Spinal cord (tissue), 9 donors: ENCODE measurements at regions not wholly inside any gene's neighbourhood (a gene's known extent, or its start where the extent isn't known, plus 50 kb on each side); places are given as distances from the start of the nearest gene placed in this dataset.

Experiments used
- DNase-seq, 6 donors: peaks; one replicate each; pipeline versions ENCODE4 v3.0.0 to v3.0.0-alpha.2; 2013 to 2015; ENCODE audit warnings: low spot score in 6 of 6, low read depth in 4 of 6
- H3K27ac ChIP-seq: one replicate; pipeline ENCODE4 v1.5.1; 2013; ENCODE audit warnings: low read depth, low read length, control low read depth
- H3K27me3 ChIP-seq: one replicate; pipeline ENCODE4 v1.6.1; 2013; ENCODE audit warnings: low read length; ENCODE audit not compliant: control insufficient read depth, insufficient read depth
- H3K36me3 ChIP-seq: one replicate; pipeline ENCODE4 v1.6.1; 2013; ENCODE audit warnings: low read length; ENCODE audit not compliant: control insufficient read depth, insufficient read depth
- H3K4me1 ChIP-seq: one replicate; pipeline ENCODE4 v1.6.1; 2013; ENCODE audit warnings: low read length; ENCODE audit not compliant: control insufficient read depth, insufficient read depth
- H3K4me3 ChIP-seq: one replicate; pipeline ENCODE4 v1.5.1; 2013; ENCODE audit warnings: low read depth, low read length, control low read depth
- H3K9me3 ChIP-seq: one replicate; pipeline ENCODE4 v1.6.1; 2013; ENCODE audit warnings: low read length; ENCODE audit not compliant: control insufficient read depth, insufficient read depth
- WGBS: methylation state at CpG from one replicate; pipeline ENCODE4 v1.1.5; 2013; ENCODE audit warnings: missing lambda C conversion rate; ENCODE audit not compliant: insufficient coverage; 5-methylcytosine and 5-hydroxymethylcytosine counted together
- donor health status: healthy.

GRCh38 chr1:71269818-71270217 lies 189.0 kb upstream of the ZRANB2 start:
- no peaks in the 10 kb centered on the region for H3K36me3 ChIP-seq
- H3K27me3 ChIP-seq, result no peaks in the 10 kb centered on the region
- no peak for DNase-seq
- H3K27ac ChIP-seq, result no peak overlapping the region
- no peak overlapping the region for H3K4me3 ChIP-seq
- H3K4me1 ChIP-seq, result no peaks in the 10 kb centered on the region
- no peaks in the 10 kb centered on the region for H3K9me3 ChIP-seq
- 100% methylated on average over 1 of the region's 1 CpG for WGBS

GRCh38 chr1:71269179-71269578 lies 188.3 kb upstream of the ZRANB2 start:
- no peaks in the 10 kb centered on the region for H3K9me3 ChIP-seq
- no peaks in the 10 kb centered on the region for H3K36me3 ChIP-seq
- no peaks in the 10 kb centered on the region for H3K4me1 ChIP-seq
- no peaks in the 10 kb centered on the region for H3K27me3 ChIP-seq
- H3K4me3 ChIP-seq, result no peak overlapping the region
- 43% methylated on average over 1 of the region's 2 CpGs for WGBS
- no peak for DNase-seq
- no peak overlapping the region for H3K27ac ChIP-seq

DNA sequence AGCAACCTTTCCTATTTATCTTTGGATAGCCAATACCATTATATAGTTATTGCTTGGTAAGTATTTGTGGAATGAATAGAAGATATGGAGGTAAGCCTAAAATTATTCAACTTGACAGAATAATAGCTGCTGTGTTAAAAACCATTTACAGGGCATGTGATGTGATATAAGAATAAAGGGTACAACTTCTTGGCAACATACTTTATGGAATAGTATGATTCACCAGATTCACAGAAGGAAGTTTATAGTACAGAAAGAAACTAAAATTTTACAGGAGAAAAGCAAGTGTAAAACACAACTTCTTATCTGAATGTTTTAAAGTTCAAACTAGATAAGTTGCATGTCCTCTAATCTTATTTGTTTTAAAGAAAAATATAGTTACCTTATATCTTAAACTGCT lies 186.4 kb upstream of the ZRANB2 start:
- no peaks in the 10 kb centered on the region for H3K4me1 ChIP-seq
- no peak overlapping the region for H3K4me3 ChIP-seq
- no peak for DNase-seq
- H3K27ac ChIP-seq, result no peak overlapping the region
- no peaks in the 10 kb centered on the region for H3K27me3 ChIP-seq
- no peaks in the 10 kb centered on the region for H3K36me3 ChIP-seq
- no peaks in the 10 kb centered on the region for H3K9me3 ChIP-seq

GRCh38 chr1:71264039-71264438 lies 183.2 kb upstream of the ZRANB2 start:
- no peak overlapping the region for H3K4me3 ChIP-seq
- no peaks in the 10 kb centered on the region for H3K36me3 ChIP-seq
- H3K27ac ChIP-seq, result no peak overlapping the region
- DNase-seq, result no peak
- WGBS, result no CpG with 5 or more reads among the region's 5 CpGs
- H3K9me3 ChIP-seq, result no peaks in the 10 kb centered on the region
- no peaks in the 10 kb centered on the region for H3K27me3 ChIP-seq
- H3K4me1 ChIP-seq, result no peaks in the 10 kb centered on the region

DNA sequence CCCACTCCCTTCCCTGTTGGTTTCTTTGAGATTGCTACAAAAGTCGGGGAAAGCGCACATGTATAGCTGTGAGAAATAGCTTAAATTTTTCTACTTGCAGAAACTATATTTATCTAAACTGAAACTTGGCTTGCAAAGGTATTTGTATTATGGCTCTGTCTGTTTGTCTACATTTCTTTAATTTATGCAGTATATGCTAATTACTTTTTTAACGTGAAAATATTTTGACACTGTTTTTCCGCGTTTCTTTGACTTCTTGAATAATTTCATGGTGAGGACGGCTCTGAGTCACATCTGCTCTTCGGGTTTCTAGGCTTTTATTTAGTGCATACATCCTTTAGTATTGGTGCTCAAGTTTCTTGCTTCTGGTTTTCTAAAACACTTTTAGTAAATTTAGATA lies 182.1 kb upstream of the ZRANB2 start:
- no peaks in the 10 kb centered on the region for H3K9me3 ChIP-seq
- peak in 1 of 6 donors; percentile 57 for DNase-seq

DNA sequence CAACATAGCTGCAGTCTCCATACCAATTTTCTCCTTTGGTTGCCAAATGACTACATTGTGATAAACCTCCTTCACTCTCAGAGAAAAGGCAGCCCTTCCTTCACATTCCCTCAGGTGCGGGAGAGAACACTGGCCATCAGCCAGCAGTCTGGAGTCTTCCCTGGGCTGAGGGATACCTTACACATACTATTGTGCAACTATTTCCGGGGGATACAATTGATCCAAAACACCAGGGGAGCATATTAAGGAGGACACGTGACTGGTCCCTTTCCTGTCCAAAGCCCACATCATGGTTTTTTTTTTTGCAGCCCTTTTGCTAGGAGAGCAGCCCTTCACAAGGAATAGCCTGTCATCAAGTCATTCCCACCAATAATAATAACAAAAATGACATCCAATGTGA lies 172.1 kb upstream of the ZRANB2 start:
- no peak overlapping the region for H3K4me3 ChIP-seq
- H3K27ac ChIP-seq, result no peak overlapping the region
- no peaks in the 10 kb centered on the region for H3K4me1 ChIP-seq
- WGBS, result 65% methylated on average over 3 of the region's 3 CpGs
- DNase-seq, result no peak
- no peaks in the 10 kb centered on the region for H3K9me3 ChIP-seq
- H3K27me3 ChIP-seq, result no peaks in the 10 kb centered on the region
- H3K36me3 ChIP-seq, result no peaks in the 10 kb centered on the region

More for the DNA sequence above, 182.1 kb upstream of the ZRANB2 start:
- H3K4me3 ChIP-seq, result no peak overlapping the region
- no peaks in the 10 kb centered on the region for H3K36me3 ChIP-seq
- H3K27me3 ChIP-seq, result no peaks in the 10 kb centered on the region
- no peak overlapping the region for H3K27ac ChIP-seq
- no peaks in the 10 kb centered on the region for H3K4me1 ChIP-seq
- no CpG with 5 or more reads among the region's 7 CpGs for WGBS

- no peak for DNase-seq
- H3K27ac ChIP-seq, result no peak overlapping the region
- no peak overlapping the region for H3K4me3 ChIP-seq
- H3K36me3 ChIP-seq, result no peaks in the 10 kb centered on the region
- WGBS, result no CpG with 5 or more reads among the region's 4 CpGs
- no peaks in the 10 kb centered on the region for H3K27me3 ChIP-seq
- H3K4me1 ChIP-seq, result no peaks in the 10 kb centered on the region
- no peaks in the 10 kb centered on the region for H3K9me3 ChIP-seq
Observed at GRCh38 chr1:71245246-71245645, 164.4 kb upstream of the ZRANB2 start.

DNA sequence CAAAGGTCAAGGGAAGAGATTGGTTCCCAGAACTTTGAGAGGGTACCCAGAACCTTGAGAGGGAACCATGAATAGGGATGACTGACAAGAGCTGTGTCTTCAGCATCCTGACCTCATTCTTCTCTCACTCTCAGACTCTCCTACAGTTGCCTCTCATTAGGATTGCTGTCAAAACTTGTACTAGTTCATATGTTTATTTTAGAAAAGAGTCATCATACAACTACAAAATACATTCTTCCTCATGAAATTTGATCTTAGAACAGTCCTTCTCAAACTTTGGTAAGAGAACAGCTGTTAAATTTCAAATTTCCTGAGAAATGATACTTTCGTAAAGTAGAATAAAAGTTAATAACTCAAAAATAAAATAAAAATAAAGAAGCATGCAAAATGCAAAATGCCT lies 161.4 kb upstream of the ZRANB2 start:
- WGBS, result no CpG with 5 or more reads among the region's 1 CpG
- DNase-seq, result no peak

GRCh38 chr1:71240656-71241055 lies 159.8 kb upstream of the ZRANB2 start:
- no peak overlapping the region for H3K4me3 ChIP-seq
- H3K27me3 ChIP-seq, result no peaks in the 10 kb centered on the region

More for the DNA sequence above, 161.4 kb upstream of the ZRANB2 start:
- no peaks in the 10 kb centered on the region for H3K4me1 ChIP-seq
- H3K27ac ChIP-seq, result no peak overlapping the region
- no peak overlapping the region for H3K4me3 ChIP-seq
- no peaks in the 10 kb centered on the region for H3K27me3 ChIP-seq
- H3K9me3 ChIP-seq, result no peaks in the 10 kb centered on the region
- no peaks in the 10 kb centered on the region for H3K36me3 ChIP-seq

GRCh38 chr1:71236503-71236902 lies 155.7 kb upstream of the ZRANB2 start:
- no peak overlapping the region for H3K4me3 ChIP-seq
- no peak for DNase-seq
- WGBS, result no CpG with 5 or more reads among the region's 2 CpGs
- H3K4me1 ChIP-seq, result no peaks in the 10 kb centered on the region
- no peaks in the 10 kb centered on the region for H3K9me3 ChIP-seq
- no peaks in the 10 kb centered on the region for H3K27me3 ChIP-seq
- no peaks in the 10 kb centered on the region for H3K36me3 ChIP-seq
- no peak overlapping the region for H3K27ac ChIP-seq

More at GRCh38 chr1:71240656-71241055, 159.8 kb upstream of the ZRANB2 start:
- Histone ChIP-seq H3K9me3 (no peaks in the 10 kb centered on the region), H3K4me1 (no peaks in the 10 kb centered on the region), H3K36me3 (no peaks in the 10 kb centered on the region), H3K27ac (no peak overlapping the region)
- WGBS, result no CpG with 5 or more reads among the region's 1 CpG
- DNase-seq, result no peak
